ENCODE measurements at regions not wholly inside any gene's neighbourhood (a gene's known extent, or its start where the extent isn't known, plus 50 kb on each side); places are given as distances from the start of the nearest gene placed in this dataset.

DNA sequence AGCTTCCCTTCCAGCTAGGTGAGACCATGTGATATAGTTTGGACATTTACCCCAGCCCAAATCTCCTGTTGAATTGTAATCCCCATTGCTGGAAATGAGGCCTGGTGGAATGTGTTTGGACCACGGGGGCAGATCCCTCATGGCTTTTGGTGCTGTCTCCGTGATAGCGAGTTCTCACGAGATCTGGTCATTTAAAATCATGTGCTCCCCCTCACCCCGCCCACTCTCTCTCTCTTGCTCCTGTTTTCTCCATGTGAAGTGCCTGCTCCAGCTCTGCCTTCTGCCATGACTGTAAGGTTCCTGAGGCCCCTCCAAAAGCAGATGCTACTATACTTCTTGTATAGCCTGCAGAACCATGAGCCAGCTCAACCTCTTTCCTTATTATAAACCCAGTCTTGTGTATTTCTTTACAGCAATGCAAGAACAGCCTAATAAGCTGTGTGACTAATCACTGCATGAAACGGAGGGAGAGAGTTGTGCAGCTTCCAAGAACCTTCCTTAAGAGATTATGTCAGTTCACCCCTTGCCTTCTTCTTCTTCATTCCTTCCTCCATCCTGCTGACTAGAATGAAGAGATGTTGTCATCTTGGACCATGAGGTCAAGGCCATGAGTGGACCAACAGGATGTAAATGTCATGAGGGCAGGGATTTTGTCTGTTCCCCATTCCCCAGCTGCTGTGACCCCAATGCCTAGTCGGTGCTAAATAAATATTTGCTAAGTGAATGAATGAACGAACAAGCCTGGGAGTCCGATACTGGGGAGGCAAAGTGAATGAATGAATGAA lies 91.0 kb downstream of the CPN2 start:
- Histone ChIP-seq H3K9me2 (replicated peaks; ENCODE audit: low read depth, low read length) (no peaks in the 10 kb centered on the region), H3K9me3 (ENCODE audit: insufficient read depth, low read depth, low read length) (peaks cover 5% of the 10 kb centered on the region; the same call in 1 of the 2 replicates), H3K79me2 (ENCODE audit: insufficient read depth, low read length) (no peaks in the 10 kb centered on the region), H3K4me3 (ENCODE audit: low read length, poor library complexity, severe bottlenecking) (no peak overlapping the region), H3K36me3 (ENCODE audit: insufficient read depth, low read length) (no peaks in the 10 kb centered on the region), H3K4me1 (ENCODE audit: insufficient read depth, low read length, poor library complexity, severe bottlenecking) (peaks cover 27% of the 10 kb centered on the region), H3K27me3 (ENCODE audit: insufficient read depth, low read length, poor library complexity, severe bottlenecking) (no peaks in the 10 kb centered on the region), H3F3A (ENCODE audit: low read depth) (peaks cover 10% of the 10 kb centered on the region; the same call in 1 of the 2 replicates), H4K20me1 (ENCODE audit: insufficient read depth, low read length, poor library complexity, severe bottlenecking) (no peaks in the 10 kb centered on the region), H3K4me2 (ENCODE audit: low read depth, low read length, poor library complexity, severe bottlenecking) (no peak overlapping the region), H2AFZ (ENCODE audit: low read length) (no peak overlapping the region), H3K9ac (ENCODE audit: low read depth, low read length, poor library complexity, severe bottlenecking) (no peak overlapping the region)
- no peak for TF ChIP-seq EZH2phosphoT487 (IDR thresholded peaks at IDR 0.05; ENCODE audit: borderline replicate concordance)
- TF ChIP-seq, protein P1, sequence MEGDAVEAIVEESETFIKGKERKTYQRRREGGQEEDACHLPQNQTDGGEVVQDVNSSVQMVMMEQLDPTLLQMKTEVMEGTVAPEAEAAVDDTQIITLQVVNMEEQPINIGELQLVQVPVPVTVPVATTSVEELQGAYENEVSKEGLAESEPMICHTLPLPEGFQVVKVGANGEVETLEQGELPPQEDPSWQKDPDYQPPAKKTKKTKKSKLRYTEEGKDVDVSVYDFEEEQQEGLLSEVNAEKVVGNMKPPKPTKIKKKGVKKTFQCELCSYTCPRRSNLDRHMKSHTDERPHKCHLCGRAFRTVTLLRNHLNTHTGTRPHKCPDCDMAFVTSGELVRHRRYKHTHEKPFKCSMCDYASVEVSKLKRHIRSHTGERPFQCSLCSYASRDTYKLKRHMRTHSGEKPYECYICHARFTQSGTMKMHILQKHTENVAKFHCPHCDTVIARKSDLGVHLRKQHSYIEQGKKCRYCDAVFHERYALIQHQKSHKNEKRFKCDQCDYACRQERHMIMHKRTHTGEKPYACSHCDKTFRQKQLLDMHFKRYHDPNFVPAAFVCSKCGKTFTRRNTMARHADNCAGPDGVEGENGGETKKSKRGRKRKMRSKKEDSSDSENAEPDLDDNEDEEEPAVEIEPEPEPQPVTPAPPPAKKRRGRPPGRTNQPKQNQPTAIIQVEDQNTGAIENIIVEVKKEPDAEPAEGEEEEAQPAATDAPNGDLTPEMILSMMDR (conservative IDR thresholded peaks at IDR 0.05; ENCODE audit: low read length) = no peak

DNA sequence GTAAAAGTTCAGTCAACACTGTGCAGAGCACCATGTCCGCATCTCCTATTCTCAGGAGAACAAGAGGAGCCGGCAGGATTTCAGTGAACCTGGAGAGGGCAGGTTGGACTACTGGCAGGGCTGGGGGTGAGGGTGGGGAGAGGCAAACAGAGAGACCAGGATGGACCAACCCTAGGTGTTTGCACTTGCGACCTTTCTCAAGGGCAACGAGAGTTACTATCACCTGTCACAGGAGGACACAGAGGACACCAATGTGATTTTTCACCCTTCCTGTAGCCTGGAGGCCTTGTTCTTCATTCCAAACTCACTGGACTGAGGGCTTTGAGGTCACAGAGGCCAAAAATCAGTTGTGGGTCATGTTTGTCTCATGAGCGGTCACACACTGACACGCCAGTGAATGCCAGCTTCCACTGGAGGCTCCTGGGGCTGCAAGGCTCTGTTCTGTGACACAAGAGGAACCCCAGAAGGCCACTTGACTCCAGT lies 89.5 kb downstream of the CPN2 start:
- Histone ChIP-seq H3K36me3 (ENCODE audit: insufficient read depth, low read length) (no peaks in the 10 kb centered on the region), H3K4me3 (ENCODE audit: low read length, poor library complexity, severe bottlenecking) (no peak overlapping the region), H3K79me2 (ENCODE audit: insufficient read depth, low read length) (no peaks in the 10 kb centered on the region), H3K9me3 (ENCODE audit: insufficient read depth, low read depth, low read length) (peaks cover 5% of the 10 kb centered on the region; the same call in 1 of the 2 replicates), H3K27me3 (ENCODE audit: insufficient read depth, low read length, poor library complexity, severe bottlenecking) (no peaks in the 10 kb centered on the region), H2AFZ (ENCODE audit: low read length) (no peak overlapping the region), H4K20me1 (ENCODE audit: insufficient read depth, low read length, poor library complexity, severe bottlenecking) (no peaks in the 10 kb centered on the region), H3K9ac (ENCODE audit: low read depth, low read length, poor library complexity, severe bottlenecking) (no peak overlapping the region), H3K4me1 (ENCODE audit: insufficient read depth, low read length, poor library complexity, severe bottlenecking) (peaks cover 22% of the 10 kb centered on the region), H3K4me2 (ENCODE audit: low read depth, low read length, poor library complexity, severe bottlenecking) (no peak overlapping the region), H3F3A (ENCODE audit: low read depth) (peaks cover 3% of the 10 kb centered on the region; the same call in 1 of the 2 replicates), H3K9me2 (replicated peaks; ENCODE audit: low read depth, low read length) (no peaks in the 10 kb centered on the region)
- TF ChIP-seq, protein P1 (conservative IDR thresholded peaks at IDR 0.05; ENCODE audit: low read length) = no peak
- TF ChIP-seq EZH2phosphoT487 (IDR thresholded peaks at IDR 0.05; ENCODE audit: borderline replicate concordance) = no peak

DNA sequence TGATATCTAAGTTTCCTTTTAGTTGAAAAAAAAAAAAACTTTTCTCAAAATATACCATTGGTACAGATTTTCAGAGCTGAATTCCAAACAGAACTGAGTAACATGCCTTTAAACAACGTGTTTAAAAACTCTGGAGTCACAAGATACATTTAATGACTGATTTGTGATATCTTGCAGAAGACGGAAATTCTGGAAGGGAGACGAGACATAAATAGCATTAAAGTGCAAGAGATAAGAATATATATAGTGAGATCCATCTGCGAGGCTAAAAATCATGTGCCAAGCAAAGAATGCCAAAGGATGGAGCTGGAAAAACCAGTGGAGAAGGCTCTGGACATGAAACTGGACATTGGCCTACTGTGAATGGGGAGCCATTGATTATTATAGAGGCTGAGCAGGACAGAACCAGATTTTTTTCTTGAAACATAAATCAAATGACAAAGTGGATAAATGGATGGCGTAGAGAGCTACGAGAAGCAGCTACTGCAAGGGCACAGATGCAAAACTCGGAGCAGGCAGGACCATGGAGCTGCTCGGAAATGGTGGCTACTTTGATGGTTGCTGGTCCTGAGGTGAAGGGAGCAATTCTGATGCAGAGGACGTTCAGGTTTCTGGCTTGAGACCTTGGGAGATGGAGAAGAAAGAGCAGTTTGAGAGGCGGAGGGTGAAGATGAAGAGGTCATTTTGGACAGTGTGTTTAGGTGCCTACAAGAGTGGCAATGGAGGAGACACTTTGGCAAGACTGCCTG lies 88.8 kb downstream of the CPN2 start:
- no peaks in the 10 kb centered on the region for H3K36me3 ChIP-seq (ENCODE audit: insufficient read depth, low read length)
- H3K27me3 ChIP-seq (ENCODE audit: insufficient read depth, low read length, poor library complexity, severe bottlenecking) = no peaks in the 10 kb centered on the region
- H3K4me3 ChIP-seq (ENCODE audit: low read length, poor library complexity, severe bottlenecking) = no peak overlapping the region
- peaks cover 15% of the 10 kb centered on the region for H3K4me1 ChIP-seq (ENCODE audit: insufficient read depth, low read length, poor library complexity, severe bottlenecking)
- no peak overlapping the region for H2AFZ ChIP-seq (ENCODE audit: low read length)
- no peaks in the 10 kb centered on the region for H3K79me2 ChIP-seq (ENCODE audit: insufficient read depth, low read length)
- H4K20me1 ChIP-seq (ENCODE audit: insufficient read depth, low read length, poor library complexity, severe bottlenecking) = no peaks in the 10 kb centered on the region
- peaks cover 5% of the 10 kb centered on the region; the same call in 1 of the 2 replicates for H3K9me3 ChIP-seq (ENCODE audit: insufficient read depth, low read depth, low read length)
- no peaks in the 10 kb centered on the region for H3K9me2 ChIP-seq (replicated peaks; ENCODE audit: low read depth, low read length)
- TF ChIP-seq, protein P1 (conservative IDR thresholded peaks at IDR 0.05; ENCODE audit: low read length) = no peak
- TF ChIP-seq EZH2phosphoT487 (IDR thresholded peaks at IDR 0.05; ENCODE audit: borderline replicate concordance) = no peak
- no peak overlapping the region for H3K4me2 ChIP-seq (ENCODE audit: low read depth, low read length, poor library complexity, severe bottlenecking)
- no peaks in the 10 kb centered on the region for H3F3A ChIP-seq (ENCODE audit: low read depth)
- H3K9ac ChIP-seq (ENCODE audit: low read depth, low read length, poor library complexity, severe bottlenecking) = no peak overlapping the region

All from Loucy (cell line).